Hematopoietic multipotent progenitor cell treated with erythropoietin and hydrocortisone succinate and interleukin-3 and kit ligand, for 15 days (in vitro differentiated cells): ENCODE measurements at regions not wholly inside any gene's neighbourhood (a gene's known extent, or its start where the extent isn't known, plus 50 kb on each side); places are given as distances from the start of the nearest gene placed in this dataset.

ENCODE experiments used
- DNase-seq: peaks from one replicate; pipeline ENCODE4 v3.0.0-alpha.2; 2015; ENCODE audit warnings: low spot score

DNA sequence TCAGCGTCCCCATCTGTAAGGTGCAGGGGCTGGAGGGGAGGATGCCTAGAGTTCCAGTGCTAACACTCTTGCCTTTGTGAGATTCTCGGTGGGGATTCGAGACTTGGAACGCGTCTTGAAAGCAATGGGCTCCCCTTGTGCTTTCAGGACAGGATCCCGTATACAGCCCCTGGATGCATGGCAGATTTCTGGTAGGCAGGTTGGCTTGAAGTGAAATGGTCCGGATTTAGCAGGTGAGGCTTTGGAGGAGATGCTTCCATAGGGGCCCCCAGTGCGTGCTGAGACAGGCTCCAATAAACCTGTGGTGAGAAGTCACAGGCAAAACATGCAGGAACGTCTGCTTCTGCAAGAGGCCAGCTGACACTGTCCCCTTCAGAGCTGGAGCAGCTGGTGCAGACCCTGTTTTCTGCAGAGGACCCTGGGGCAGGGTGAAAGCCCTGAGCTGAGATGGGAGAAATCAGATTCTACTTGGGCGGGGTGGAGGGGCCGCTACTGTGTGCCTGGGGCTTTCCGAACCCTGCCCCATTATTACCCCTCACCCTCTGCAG is 270.4 kb downstream of the PTPRU start:
- no peak for DNase-seq

DNA sequence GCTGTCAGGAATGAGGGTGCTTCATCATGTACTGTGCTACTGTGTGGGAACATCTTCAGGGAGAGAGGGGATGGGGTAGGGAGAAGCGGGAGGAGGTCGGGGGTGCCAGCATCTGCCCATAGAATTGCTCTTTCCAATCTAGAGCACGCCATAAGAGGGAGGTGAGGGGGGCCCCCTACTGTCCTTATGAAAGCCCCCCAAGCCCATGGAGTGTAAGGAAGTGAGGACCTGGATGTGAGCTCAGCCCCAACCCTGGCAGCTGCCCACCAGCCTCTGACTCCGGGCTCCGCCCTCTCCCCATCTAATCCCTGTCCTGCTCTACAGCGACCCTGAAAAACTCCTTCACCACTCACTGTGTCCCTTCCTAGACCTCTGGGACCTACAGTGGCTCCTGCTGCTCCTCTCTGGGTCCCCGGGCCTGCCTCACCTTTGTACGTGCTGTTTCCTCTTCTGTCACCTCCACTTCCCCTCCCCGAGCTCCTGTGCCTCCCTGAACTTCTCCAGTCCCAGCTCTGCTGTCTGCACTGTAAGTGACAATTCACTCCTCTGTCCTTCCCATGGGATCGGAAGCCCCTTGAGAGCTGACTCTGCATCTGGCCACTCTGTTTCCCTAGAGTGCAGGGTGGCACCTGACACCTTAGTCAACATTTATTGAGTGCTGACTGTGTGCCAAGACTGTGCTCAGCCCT is 269.4 kb downstream of the PTPRU start:
- no peak for DNase-seq

DNA sequence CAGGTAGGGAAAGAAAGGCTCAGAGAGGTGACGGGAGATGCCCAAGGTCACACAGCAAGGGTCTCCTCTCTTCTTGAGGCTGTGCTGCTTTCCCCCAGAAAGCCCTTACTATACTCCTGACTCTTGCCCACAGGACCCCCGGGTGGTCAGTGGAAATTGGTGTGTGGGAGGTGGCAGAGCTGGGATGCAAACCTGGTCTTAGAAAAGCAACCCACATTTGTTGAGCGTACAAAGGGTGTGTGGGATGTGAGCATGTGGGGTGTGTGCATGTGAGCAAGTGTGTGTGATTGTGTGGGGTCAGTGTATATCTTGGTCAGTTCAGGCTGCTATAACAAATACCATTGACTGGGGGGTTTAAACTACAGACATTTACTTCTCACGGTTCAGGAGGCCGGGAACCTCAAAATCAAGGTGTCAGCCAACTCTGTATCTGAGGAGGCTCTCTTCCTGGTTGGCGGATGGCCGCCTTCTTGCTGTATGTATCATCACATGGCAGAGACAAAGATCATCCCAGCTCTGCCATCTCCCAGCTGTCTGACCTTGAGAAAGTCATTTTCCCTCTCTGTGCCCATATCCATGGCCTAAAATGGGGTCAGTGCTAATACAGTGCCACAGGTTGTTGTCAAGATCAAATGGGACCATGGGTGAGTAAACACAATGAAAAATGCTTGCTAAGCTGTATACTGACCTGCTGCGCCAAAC is 268.5 kb downstream of the PTPRU start:
- DNase-seq, result no peak

DNA sequence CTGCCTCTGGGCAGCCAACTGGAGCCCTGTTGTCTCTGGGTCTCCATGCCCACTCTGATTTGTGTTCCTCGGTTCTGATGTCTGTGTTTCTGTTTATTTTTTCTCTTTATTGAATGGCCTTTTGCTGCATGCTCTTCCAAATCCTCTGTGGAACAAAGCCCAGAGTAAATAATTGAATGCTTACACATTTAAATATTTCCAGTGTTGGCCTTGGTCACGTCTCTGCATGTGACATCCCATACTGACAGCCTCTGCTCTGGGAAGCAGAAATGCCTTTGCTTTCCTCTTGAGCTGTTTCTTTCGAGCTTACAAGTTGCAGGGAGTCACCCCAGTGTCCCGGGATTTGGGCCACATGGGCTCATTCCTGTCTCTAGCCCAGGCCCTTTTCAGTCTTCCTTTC is 267.9 kb downstream of the PTPRU start:
- no peak for DNase-seq

GRCh38 chr1:29502911-29503840 is 266.9 kb downstream of the PTPRU start:
- DNase-seq, result no peak

DNA sequence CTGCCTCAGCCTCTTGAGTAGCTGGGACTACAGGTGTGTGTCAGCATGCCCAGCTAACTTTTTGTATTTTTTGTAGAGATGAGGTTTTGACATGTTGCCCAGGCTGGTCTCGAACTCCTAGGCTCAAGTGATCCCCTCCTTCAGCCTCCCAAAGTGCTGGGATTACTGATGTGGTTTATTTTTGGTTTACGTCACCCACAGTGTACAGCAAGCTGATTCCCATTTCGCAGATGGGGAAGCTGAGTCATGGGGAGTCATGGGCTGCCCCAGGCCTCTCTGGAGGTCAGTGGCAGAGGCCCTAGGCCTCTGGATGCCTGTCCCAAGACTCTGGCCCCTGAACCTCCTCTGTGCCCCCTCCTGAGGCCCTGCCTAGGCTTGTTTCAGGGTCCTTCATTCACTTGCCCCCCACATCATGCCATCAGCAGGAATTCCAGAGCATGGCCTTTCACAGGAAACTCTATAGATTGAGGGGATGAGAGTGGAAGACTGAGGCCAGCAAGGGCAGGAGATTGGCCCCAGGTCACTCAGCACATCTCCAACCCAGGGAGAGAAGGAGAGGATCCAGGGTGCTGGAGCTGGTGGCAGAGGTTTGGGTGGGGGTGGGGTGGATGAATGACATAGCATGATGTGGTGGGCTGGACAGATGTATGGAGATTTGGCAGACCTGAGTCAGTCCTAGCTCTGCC is 266.0 kb downstream of the PTPRU start:
- DNase-seq, result no peak

- no peak for DNase-seq
These were observed 265.1 kb downstream of the PTPRU start for GRCh38 chr1:29501227-29501976.

DNA sequence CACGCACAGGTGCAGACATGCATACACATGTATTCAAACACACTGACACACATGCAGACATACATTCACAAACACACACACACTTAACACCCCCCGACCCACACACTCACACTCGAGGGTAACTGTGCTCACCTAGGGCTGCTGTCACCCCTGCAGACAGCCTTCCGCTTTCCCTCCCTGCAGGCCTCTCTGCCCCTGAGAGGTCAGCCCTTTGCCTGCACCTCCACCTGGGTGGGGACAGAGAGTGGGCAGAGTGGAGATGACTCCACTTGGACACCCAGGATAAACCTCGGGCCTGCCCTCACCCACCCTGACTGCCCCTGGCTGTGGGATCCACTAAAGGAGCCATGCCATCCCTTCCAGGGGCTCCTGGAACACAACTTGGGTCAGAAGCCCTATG is 264.3 kb downstream of the PTPRU start:
- no peak for DNase-seq

DNA sequence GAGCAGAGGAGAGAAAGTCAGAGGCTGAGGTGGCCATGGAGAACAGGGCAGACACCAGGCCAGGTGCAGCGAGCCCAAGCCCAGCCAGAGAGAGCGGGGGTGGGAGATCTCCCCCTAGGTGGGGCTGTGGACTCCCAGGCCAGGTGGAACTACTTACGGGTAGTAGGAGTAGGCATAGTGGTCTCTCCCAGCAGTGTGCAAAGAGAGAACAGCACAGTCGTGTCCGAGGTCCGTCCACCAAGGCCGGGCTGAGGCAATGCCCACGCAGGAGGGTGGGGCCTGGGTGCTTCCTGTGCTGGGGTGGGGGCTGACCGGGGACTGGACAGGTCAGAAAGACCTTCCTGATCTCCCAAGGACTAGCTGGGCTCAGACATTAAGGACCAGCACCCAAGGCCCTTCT is 263.7 kb downstream of the PTPRU start:
- DNase-seq, result no peak

GRCh38 chr1:29499104-29499650 is 262.9 kb downstream of the PTPRU start:
- no peak for DNase-seq

- DNase-seq, result no peak
These were observed 262.1 kb downstream of the PTPRU start for GRCh38 chr1:29498126-29499103.

- DNase-seq, result no peak
These were observed 261.2 kb downstream of the PTPRU start for GRCh38 chr1:29497395-29498125.

DNA sequence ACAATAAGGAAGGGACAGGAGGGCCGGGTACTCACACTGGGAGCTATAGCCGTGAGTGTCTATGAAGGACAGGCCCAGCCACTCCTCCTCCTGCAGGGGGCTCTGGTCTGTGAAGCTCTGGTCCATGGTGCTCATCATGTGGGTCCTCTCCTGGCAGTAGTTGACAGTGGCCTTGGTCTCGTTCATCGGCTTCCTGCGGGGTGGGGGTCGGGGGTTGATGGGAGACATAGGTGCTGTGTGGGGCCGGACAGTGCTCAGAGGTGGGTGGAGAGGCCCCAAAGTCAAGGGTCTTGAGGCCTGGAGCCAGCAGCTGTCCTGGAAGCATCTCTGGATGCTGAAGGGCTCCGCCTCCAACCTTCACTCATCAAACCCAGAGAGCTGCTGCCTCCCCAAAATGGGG is 260.4 kb downstream of the PTPRU start:
- DNase-seq, result no peak

DNA sequence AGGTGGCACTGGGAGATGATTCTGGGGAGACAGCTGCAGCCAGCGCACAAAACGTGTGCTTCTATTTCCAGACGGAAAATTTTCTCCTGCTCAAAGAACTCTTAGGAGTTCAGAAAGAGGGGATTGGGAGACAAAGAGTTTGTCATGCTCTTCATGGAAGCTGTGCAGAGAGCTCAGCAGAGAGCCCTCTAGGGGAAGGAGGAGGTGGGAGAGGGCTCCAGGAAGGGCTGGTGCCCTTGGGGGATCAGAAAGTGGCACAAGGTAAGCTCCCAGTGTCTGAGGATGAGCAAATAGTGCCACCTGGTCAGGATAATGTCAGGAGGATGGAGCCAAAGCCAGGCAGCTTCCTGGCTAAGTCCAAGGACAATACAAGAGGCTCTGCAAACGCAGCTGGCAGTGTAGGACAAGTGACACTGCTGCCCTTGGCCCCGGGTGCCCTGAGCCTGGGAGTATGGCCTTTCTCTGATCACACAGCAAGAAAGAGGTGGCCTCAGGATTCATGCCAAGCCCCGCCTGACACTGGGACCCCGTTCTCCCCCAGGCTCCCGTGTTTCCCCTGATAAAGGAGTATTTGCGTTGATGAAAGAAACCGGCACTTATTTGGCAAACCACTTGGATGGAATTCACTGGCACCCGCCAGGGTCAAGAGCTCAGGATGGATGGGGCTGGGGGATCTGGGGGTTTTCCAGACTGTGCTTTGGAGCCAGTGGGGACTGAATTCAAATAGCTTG is 254.0 kb downstream of the PTPRU start:
- no peak for DNase-seq

GRCh38 chr1:29489471-29489870 is 253.1 kb downstream of the PTPRU start:
- DNase-seq, result no peak

DNA sequence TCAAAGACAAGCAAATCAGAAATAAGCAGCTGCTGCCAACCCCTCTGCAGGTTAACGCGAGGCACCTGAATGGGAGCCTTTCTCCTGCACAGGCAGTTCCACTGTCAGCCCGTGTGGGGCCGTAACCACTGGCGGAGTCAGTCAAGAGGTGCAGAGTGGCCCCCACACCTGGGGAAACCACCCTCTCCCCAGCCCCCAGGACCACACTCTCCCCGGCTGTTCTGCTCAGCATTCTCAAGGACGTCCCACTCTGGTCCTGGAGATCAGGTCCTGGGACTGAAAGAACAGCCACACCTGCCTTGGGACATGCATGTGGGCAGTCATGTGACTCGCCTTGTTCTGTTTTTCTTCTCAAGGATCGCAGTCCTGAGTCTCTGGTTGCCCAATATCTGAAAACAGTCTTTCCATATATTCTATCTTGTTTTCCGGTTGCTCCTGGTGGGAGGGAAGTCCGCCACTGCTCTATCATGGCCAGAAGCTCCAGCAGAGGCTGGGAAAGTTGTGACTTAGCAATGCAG is 252.5 kb downstream of the PTPRU start:
- DNase-seq, result no peak

DNA sequence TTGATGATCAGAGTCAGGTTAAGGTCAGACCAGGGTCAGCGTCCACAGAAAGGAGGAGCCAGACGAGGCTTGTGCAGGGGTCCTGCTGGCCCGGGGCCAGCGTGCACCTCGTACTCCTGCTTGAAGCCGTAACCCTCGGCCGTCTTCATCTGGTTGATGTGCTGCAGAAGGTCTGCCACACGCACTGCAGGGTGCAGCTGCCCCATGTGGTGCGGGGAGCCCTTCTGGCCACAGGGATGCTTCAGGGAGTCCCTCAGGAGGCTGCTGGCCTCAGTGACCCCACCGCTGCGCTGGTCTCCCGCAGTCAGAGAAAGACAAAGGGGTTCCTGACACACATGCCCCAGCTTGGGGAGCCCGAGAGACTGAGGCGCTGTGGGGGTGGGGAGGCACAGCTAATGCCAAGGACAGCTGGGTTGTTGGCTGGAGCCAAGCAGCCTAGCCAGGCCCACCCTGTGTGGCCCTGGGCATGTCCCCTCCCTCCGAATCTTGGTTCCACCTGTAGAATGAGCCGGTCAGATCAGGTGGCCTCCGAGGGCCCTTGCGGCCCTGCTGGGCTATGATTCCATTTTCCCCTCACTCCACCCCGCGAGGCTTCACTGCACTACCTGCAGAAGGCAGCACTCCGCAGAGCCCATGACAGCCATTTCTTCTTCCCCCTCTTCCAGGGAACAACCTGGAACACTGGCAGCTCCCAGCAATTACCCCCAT is 251.9 kb downstream of the PTPRU start:
- no peak for DNase-seq
